OCI-LY3 (cell line): ENCODE measurements at regions not wholly inside any gene's neighbourhood (a gene's known extent, or its start where the extent isn't known, plus 50 kb on each side); places are given as distances from the start of the nearest gene placed in this dataset.

Experiments
- H2AFZ ChIP-seq: fragments of 200-600, 300-600 bp; shearing (Covaris generic); 2 replicates; pipeline ENCODE4 v1.6.0; 2014; ENCODE audit warnings: antibody characterized with exemption, low read depth, low read length
- H3K27ac ChIP-seq: fragments of 200-600, 300-600 bp; sonication (generic); 2 replicates; pipeline ENCODE4 v1.5.1; 2014; ENCODE audit warnings: mild to moderate bottlenecking, low read length, moderate library complexity, mixed read lengths
- H3K27me3 ChIP-seq: fragments of 200-600, 300-600 bp; sonication (generic); 2 replicates; pipeline ENCODE4 v1.6.1; 2014; ENCODE audit warnings: low read depth, low read length, mixed read lengths
- H3K36me3 ChIP-seq: fragments of 200-600, 300-600 bp; sonication (generic); replicated peaks from 2 replicates; pipeline ENCODE3; 2014; ENCODE audit warnings: low read depth, low read length, mixed read lengths
- H3K4me1 ChIP-seq: fragments of 300-600, 200-600 bp; sonication (generic); 2 replicates; pipeline ENCODE4 v1.6.1; 2014; ENCODE audit warnings: low read length, mixed read lengths
- H3K4me2 ChIP-seq: fragments of 200-600, 300-600 bp; sonication (generic); 2 replicates; pipeline ENCODE4 v1.6.1; 2014; ENCODE audit warnings: low read length, mixed read lengths
- H3K4me3 ChIP-seq: fragments of 300-600, 200-600 bp; sonication (generic); 2 replicates; pipeline ENCODE4 v1.5.1; 2014; ENCODE audit warnings: antibody characterized with exemption, mild to moderate bottlenecking, low read length, moderate library complexity
- H3K79me2 ChIP-seq: fragments of 300-600, 200-600 bp; shearing (Covaris generic); 2 replicates; pipeline ENCODE4 v1.6.1; 2014; ENCODE audit warnings: mild to moderate bottlenecking, low read length, mixed read lengths
- H3K9ac ChIP-seq: fragments of 300-600, 200-600 bp; shearing (Covaris generic); 2 replicates; pipeline ENCODE4 v1.6.0; 2014; ENCODE audit warnings: mild to moderate bottlenecking, low read length, moderate library complexity
- H3K9me3 ChIP-seq: fragments of 200-600, 300-600 bp; shearing (Covaris generic); 2 replicates; pipeline ENCODE4 v1.6.1; 2014; ENCODE audit warnings: low read length, mixed read lengths; ENCODE audit not compliant: insufficient read depth
- H4K20me1 ChIP-seq: fragments of 200-600, 300-600 bp; sonication (generic); 2 replicates; pipeline ENCODE4 v1.6.1; 2016; ENCODE audit warnings: low read length, mixed read lengths; ENCODE audit not compliant: insufficient read depth
- EZH2phosphoT487 ChIP-seq: fragments of 200-600 bp; shearing (Covaris generic); IDR thresholded peaks from 2 replicates; pipeline ENCODE4 v1.6.1; 2018; ENCODE audit warnings: antibody characterized with exemption, mixed run types, low read depth
- TF ChIP-seq, protein P1 (sequence below): fragments of 200-600, 300-600 bp; sonication (generic); IDR thresholded peaks from 2 replicates; pipeline ENCODE4 v1.5.1; 2014; ENCODE audit warnings: antibody characterized with exemption, low read length, low read depth

GRCh38 chr7:52512656-52513055 lies 522.8 kb upstream of the POM121L12 start:
- Histone ChIP-seq H3K27me3 (no peaks in the 10 kb centered on the region), H3K27ac (no peak overlapping the region), H3K4me1 (peaks cover 13% of the 10 kb centered on the region), H3K36me3 (no peaks in the 10 kb centered on the region), H3K4me2 (no peak overlapping the region), H3K4me3 (no peak overlapping the region), H3K9ac (no peak overlapping the region), H4K20me1 (no peaks in the 10 kb centered on the region), H3K79me2 (no peaks in the 10 kb centered on the region), H2AFZ (no peak overlapping the region), H3K9me3 (peaks cover 12% of the 10 kb centered on the region; the same call in 1 of the 2 replicates)
- no peak for TF ChIP-seq EZH2phosphoT487
- TF ChIP-seq, protein P1, sequence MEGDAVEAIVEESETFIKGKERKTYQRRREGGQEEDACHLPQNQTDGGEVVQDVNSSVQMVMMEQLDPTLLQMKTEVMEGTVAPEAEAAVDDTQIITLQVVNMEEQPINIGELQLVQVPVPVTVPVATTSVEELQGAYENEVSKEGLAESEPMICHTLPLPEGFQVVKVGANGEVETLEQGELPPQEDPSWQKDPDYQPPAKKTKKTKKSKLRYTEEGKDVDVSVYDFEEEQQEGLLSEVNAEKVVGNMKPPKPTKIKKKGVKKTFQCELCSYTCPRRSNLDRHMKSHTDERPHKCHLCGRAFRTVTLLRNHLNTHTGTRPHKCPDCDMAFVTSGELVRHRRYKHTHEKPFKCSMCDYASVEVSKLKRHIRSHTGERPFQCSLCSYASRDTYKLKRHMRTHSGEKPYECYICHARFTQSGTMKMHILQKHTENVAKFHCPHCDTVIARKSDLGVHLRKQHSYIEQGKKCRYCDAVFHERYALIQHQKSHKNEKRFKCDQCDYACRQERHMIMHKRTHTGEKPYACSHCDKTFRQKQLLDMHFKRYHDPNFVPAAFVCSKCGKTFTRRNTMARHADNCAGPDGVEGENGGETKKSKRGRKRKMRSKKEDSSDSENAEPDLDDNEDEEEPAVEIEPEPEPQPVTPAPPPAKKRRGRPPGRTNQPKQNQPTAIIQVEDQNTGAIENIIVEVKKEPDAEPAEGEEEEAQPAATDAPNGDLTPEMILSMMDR = no peak

DNA sequence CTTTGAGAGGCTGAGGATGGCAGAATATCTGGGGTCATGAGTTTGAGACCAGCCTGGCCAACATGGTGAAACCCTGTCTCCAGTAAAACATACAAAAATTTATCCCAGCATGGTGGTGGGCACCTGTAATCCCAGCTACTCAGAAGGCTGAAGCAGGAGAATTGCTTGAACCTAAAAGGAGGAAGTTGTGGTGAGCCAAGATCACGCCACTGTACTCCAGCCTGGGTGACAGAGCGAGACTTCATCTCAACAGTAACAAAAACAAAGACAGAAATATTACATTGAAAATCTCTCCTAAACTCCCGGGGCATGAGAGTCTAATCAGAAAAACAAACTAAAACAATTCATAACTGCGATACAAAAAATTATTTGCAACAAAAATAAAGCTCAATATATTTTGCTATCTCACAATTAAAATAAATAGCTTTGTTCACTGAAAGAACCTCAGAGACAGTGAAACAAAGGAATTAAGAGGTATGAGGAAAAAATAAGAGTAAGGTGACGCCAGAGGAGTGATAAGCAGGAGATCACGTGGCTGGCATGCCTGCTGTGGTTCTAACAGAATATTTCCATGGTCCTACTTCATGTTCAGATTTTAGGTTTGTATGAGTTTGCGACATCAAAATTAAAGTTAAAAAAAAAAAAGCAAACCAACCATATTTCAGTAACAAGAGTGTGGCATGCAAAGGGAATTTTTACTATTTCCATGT lies 527.7 kb upstream of the POM121L12 start:
- H3K9ac ChIP-seq = no peak overlapping the region
- H2AFZ ChIP-seq = peak overlapping the region; percentile 78
- TF ChIP-seq, protein P1 = no peak
- no peak for TF ChIP-seq EZH2phosphoT487
- H3K4me2 ChIP-seq = peak overlapping the region; percentile 42
- H3K4me1 ChIP-seq = peaks cover 17% of the 10 kb centered on the region
- no peaks in the 10 kb centered on the region for H3K79me2 ChIP-seq
- H3K27me3 ChIP-seq = no peaks in the 10 kb centered on the region
- no peaks in the 10 kb centered on the region for H4K20me1 ChIP-seq
- H3K9me3 ChIP-seq = peaks cover 27% of the 10 kb centered on the region; the same call in 1 of the 2 replicates
- peak overlapping the region; percentile 27 for H3K27ac ChIP-seq
- H3K4me3 ChIP-seq = 0 out of 2 replicates have a peak overlapping the region, but pooled peaks have one; percentile 32
- no peaks in the 10 kb centered on the region for H3K36me3 ChIP-seq

DNA sequence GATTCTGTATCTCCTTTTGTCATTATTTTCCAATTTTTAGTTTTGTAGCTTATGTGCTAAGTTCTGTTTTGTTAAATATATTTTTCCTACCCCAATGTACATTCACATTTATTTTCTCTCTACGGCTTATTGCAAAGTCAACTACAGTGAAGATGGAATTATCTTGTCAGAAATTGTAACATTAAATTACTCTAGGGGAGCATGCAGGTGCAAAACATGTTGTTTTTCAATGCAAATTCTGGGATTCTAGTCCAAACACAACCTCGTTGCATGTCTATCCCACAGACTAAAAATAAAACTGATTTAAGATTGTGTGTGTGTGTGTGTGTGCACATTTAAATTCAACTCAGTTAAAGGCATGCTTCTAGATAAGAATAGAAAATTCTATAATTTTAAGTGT lies 529.1 kb upstream of the POM121L12 start:
- H2AFZ ChIP-seq = no peak overlapping the region
- no peaks in the 10 kb centered on the region for H3K79me2 ChIP-seq
- H3K4me1 ChIP-seq = peaks cover 17% of the 10 kb centered on the region
- H3K4me2 ChIP-seq = no peak overlapping the region
- TF ChIP-seq, protein P1 = no peak
- TF ChIP-seq EZH2phosphoT487 = no peak
- H3K9me3 ChIP-seq = peaks cover 27% of the 10 kb centered on the region; the same call in 1 of the 2 replicates
- no peaks in the 10 kb centered on the region for H3K36me3 ChIP-seq
- H4K20me1 ChIP-seq = no peaks in the 10 kb centered on the region
- H3K27me3 ChIP-seq = no peaks in the 10 kb centered on the region
- no peak overlapping the region for H3K27ac ChIP-seq
- H3K4me3 ChIP-seq = no peak overlapping the region
- no peak overlapping the region for H3K9ac ChIP-seq

GRCh38 chr7:52504561-52504960 lies 530.9 kb upstream of the POM121L12 start:
- no peak overlapping the region for H3K4me2 ChIP-seq
- peaks cover 17% of the 10 kb centered on the region for H3K4me1 ChIP-seq
- peaks cover 27% of the 10 kb centered on the region; the same call in 1 of the 2 replicates for H3K9me3 ChIP-seq
- no peak overlapping the region for H3K9ac ChIP-seq
- no peaks in the 10 kb centered on the region for H3K79me2 ChIP-seq
- no peak overlapping the region for H2AFZ ChIP-seq
- TF ChIP-seq, protein P1 = no peak
- no peak for TF ChIP-seq EZH2phosphoT487
- no peak overlapping the region for H3K27ac ChIP-seq
- no peaks in the 10 kb centered on the region for H3K27me3 ChIP-seq
- no peak overlapping the region for H3K4me3 ChIP-seq
- H4K20me1 ChIP-seq = no peaks in the 10 kb centered on the region
- no peaks in the 10 kb centered on the region for H3K36me3 ChIP-seq
